ENCODE measurements at regions not wholly inside any gene's neighbourhood (a gene's known extent, or its start where the extent isn't known, plus 50 kb on each side); places are given as distances from the start of the nearest gene placed in this dataset.
"Not testable (repeated sequence)": the region's sequence is repeated elsewhere in the genome, so short reads cannot be mapped to it uniquely, and the experiment has no call there.

DNA sequence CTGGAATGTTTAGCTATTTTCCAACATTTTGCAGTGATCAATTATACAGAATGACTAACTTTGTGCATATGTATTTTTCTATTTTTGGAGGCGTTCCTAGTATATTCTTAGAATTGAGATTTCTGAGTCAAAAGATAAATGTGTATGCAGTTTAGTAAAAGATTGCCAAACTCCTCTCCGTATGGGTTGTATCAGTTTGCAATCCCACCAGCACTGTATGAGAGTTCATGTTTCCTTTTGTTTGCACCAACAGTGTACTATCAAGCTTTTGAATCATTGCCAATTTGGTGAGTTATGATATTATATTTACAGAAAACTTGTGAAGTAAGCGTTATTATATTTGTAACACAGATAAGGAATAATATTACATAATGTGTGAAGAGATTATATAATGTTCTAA, 658.7 kb downstream of the JRKL start:
- no peak for DNase-seq

DNA sequence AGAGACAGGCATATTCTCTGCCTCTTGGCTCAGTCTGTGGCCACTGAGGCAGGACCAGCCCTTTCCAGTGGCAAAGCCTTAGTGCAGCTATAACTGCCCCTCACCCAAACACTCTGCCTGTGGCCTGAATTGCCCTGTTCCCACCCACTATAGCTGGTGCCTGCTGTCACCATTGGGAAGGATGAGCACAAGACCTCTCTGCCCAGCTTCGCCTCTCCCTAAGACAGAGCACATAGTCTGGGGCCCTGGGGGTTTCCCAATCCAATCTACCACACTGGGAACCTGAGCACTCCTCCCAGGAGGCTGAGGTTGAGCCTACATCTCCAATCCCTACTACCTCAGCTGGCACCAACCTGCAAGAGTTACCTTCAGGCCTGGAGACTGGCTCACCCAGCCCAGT, 670.4 kb downstream of the JRKL start:
- DNase-seq: no peak

DNA sequence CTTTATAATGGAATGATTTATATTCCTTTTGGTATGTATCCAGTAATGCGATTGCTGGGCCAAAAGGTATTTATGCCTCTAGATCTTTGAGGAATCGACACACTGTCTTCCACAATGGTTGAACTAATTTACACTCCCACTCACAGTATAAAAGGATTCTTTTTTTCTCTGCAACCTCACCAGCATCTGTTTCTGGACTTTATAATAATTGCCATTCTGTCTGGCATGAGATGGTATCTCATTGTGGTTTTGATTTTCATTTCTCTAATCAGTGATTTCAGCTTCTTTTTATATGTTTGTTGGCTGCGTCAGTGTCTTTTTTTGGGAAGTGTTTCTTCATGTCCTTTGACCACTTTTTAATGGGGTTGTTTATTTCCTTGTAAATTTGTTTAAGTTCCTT, 679.3 kb downstream of the JRKL start:
- no peak for DNase-seq

DNA sequence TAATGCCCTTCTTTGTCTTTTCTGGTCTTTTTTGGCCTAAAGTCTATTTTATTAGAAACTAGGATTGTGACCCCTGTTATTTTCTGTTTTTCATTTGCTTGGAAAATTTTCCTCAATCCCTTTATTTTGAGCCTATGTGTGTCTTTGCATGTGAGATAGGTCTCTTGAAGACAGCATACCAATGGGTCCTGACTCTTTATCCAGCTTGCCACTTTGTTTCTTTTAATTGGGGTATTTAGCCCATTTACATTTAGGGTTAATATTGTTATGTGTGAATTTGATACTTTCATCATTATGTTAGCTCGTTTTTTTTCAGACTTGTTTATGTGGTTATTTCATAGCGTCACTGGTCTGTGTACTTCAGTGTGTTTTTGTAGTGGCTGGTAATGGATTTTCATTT, 682.6 kb downstream of the JRKL start:
- no peak for DNase-seq

DNA sequence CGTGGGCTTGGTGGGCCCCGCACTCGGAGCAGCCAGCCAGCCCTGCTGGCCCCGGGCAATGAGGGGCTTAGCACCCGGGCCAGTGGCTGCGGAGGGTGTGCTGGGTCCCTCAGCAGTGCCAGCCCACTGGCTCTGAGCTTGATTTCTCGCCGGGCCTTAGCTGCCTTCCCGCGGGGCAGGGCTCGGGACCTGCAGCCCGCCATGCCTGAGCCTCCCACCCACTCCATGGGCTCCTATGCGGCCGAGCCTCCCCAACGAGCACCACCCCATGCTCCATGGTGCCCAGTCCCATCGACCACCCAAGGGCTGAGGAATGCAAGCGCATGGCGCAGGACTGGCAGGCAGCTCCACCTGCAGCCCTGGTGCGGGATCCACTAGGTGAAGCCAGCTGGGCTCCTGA, 686.9 kb downstream of the JRKL start:
- not testable (repeated sequence) for DNase-seq

DNA sequence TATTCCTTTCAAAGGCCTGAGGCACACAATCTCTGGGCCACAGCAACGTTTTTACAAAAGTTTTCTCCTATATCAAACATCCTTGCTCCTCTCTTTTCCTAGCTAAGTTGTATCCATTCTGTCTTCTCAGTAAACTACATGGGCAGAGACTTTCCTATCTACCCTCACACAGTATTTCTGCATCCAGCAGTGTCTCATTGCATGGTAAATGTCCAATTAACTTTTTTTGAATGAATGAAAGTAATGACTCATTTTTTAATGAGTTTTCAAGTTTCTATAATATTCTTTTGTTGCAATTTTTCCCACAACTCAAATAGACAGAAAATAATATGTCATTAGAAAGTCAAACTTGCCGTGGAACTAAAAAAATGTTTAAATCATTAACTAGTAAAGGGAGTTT, 688.6 kb downstream of the JRKL start:
- no peak for DNase-seq

DNA sequence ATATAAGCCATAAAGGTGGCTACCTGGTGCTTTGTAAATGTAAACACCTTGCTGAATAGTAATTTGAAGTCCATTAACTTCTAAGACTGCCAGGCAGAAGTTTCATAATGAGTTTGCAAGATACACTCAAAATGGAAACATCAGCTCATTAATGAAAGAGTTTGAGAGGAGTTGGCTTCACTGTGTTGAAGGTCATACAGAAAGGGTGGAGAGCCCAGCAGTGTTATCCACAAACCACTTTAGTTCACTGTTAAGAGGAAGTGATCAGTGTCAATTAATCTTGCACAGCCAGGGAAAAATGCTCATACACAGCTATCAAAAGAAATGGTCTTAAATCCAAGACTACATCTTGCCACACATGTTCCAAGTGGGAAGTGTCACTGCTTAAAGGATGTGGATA, 689.4 kb downstream of the JRKL start:
- no peak for DNase-seq

DNA sequence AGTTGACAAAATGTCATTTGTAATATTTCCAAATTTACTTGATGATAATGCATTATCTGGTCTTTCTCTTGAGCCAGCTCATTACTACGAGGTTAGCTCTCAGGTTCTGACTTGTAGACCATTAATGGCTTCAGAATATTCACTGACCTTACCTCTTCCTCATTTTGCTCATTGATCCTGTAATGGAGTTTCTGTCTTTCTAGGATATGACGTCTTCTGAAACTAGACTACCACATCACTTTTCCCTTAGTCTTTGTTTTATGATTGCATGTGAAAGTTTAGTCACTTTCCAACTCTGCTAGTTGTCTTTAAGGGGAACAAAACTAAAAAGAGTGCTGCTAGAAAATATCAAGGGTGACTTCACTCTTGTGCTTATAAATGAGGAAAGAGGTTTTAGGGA, 697.6 kb downstream of the JRKL start:
- DNase-seq: no peak

DNA sequence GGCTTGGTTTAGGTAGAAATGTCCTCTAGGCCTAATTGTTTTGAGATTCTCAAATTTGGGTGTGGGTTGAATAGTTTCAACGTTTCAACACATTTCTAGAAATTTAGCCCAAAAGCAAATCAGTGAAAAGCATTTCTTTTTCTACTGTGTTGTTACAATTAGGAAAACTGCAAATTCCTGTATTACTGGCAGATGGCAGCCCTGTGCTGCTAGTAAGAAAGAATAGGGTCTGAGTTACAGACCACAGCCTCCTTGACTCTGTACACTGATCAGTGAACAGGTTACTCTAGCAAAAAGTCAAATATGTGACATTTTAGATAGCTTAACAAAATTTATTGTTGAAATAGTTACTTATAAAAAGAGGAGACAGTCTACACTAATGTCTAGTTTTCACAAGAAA, 703.0 kb downstream of the JRKL start:
- DNase-seq: no peak

DNA sequence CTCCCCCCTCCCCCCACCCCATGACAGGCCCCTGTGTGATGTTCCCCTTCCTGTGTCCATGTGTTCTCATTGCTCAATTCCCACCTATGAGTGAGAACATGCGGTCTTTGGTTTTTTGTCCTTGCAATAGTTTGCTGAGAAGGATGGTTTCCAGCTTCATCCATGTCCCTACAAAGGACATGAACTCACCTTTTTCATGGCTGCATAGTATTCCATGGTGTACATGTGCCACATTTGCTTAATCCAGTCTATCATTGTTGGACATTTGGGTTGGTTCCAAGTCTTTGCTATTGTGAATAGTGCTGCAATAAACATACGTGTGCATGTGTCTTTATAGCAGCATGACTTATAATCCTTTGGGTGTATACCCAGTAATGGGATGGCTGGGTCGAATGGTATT, 712.4 kb downstream of the JRKL start:
- DNase-seq: not testable (repeated sequence)

DNA sequence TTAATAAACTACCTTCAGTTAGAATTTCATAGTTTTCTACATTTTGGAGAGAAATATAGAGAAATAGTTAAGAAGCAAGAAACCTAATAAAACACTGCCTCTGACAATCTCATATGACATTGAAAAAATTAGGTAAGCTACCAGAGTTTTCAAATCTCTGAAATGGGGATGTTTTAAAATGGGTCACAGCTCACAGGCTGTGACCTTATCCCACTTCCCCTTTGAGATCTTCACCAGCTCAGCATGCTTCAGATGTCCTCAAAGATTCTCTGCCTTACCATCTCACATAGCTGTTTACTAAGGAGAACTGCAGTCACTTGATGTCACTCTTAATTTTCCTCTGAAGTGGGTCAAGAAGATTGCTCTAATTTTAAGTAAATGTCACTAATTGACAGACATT, 717.8 kb downstream of the JRKL start:
- no peak for DNase-seq

DNA sequence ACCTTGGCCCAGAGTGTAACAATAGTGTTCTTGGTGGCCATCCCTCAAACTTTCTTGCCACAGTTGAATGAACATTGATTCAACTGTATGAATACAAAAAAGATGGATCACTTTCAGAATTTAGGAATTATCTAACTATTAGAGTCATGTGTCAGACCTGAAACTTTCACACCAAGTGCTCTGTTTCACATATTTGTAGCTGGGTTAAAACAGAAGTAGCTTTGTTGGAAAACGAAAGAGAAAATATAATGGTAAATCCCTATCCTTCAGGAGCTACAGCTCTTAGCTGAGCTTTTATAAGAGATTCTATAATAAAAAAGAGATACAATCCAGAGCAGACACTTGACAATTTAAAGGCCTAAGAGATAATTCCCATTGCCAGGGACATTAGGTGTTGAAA, 719.3 kb downstream of the JRKL start:
- DNase-seq: no peak

DNA sequence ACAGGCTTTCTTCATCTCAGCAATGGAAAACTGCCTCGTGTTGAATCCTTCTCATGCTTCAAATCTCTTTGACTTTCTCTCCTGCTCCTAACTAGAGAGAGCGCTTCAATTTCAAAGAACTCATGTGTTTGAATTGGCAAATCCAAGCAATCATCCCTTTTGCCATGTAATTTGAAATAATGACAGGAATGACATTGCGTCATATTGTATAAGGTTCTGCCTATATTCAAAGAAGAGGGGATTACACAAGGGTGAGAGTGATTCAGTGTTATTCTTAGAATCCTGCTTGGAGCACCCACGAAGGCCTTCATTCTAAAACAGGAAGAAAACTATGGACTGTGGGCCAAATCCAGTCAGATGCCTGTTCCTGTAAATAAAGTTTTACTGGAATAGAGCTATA, 720.6 kb downstream of the JRKL start:
- no peak for DNase-seq

DNA sequence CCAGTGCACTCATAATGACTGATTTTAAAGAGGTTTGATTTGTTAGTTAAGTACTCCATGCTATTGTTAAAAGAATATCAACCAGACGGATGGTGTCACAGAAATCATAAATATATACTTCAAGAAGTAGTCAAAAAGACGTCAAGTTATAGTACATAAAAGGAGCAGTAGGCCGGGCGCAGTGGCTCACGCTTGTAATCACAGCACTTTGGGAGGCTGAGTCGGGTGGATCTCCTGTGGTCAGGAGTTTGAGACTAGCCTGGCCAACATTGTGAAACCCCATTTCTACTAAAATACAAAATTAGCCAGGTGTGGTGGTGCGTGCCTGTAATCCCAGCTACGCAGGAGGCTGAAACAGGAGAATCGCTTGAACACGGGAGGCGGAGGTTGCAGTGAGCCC, 721.7 kb downstream of the JRKL start:
- no peak for DNase-seq

DNA sequence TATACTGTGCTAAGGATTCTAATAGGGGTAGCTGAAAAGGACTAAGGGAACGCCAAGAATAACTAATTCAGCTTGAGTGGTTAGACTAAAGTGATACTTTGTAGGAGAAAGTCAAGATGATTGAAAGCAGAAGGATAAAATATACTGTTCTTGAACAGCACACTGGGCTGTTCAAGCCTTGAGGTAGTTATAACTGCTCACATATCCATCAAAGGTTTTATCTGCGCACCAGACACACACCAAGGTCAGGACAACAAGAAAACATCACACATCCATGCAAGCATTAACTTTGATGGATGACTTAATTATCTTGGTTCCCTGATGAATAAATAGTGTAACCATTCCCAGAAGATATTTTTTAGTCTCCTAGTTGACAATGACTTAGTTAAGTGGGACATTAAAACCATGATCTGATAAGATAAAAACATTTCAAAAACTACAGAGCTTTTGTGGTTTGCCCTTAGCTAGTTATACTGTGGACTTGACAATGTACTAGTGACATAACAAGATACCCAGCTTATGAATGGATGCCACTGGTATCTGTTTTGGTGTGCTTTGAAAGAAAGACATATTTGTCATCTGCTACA, 728.9 kb downstream of the JRKL start:
- no peak for DNase-seq

DNA sequence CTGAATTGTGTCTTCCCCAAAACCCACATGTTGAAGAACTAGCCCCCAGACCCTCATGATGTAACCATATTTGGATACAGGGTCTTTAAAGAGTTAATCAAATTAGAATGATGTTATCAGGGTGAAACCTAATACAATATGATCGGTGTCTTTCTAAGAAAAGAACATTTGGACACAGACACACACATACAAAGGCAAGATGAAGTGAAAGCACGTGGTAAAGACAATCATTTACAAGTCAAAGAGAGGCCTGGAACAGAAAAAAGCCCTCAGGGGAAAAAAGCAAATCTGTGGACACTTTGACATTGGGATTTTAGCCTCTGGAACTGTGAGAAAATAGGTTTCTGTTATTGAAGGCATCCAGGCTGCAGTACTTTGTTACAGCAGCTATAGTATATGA, 733.4 kb downstream of the JRKL start:
- no peak for DNase-seq

DNA sequence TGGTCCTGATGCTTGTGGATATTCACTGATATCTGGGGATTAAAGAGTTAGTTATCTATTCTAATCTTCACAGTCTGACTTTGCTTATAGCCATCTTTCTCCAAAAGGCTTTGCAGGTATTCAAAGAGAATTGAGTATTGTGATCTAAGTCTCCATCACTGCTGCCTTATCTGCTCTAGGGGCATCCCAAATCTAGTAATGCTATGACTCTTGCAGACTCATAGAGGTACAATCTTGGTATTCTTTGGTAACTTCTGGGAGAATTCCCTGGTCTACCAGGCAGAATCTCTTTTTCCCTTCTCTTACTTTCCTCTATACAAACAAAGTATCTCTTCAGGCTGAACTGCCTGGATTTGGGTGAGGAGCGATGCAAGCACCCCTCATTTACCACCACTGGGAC, 746.3 kb downstream of the JRKL start:
- no peak for DNase-seq

DNA sequence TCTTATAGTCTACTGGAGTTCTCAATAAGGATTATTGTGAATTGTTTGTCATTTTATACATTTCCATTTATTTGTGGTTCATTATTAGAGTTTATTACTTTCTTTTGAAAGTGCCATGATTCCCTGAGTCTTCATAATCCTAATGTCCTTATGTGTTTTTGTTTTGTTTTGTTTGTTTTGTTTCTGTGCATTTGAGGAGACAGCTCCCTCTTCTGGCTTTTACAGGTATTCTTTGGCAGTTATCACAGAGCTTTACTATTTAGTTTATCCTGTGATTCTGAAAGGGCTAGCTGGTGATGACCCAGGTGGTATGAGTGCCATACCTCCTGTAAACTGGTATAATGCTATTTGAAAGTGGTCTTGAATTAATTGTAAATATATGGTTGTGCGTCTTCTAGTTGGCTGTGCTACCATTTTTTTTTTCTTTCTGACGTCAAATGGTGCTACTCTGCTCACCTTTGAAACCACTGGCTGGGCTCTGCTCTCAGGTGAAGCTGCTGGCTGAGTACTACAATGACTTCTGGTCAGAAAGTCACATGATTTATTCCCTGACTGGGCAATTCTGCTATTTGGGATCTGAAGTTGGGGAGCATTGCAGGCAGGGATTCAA, 751.2 kb downstream of the JRKL start:
- DNase-seq: peak; percentile 24

DNA sequence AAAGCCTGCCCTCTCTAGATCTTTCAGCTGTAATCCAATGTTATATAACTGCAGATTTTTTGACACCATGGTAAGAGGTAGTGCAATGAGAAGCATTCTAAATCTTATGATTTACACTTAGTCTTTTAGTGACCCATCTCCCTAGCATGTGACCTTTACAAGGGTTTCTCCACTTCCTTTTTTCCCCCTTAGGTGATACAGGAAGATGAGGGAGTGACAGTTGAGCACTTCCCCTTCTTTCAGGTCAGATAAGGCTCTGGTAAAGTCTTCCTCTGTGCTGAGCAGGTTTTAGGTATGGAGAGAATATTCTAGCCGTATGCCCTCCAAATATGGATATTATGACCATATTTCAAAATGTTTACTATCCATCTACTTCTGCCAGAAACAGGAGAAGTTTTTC, 753.6 kb downstream of the JRKL start:
- DNase-seq: no peak

DNA sequence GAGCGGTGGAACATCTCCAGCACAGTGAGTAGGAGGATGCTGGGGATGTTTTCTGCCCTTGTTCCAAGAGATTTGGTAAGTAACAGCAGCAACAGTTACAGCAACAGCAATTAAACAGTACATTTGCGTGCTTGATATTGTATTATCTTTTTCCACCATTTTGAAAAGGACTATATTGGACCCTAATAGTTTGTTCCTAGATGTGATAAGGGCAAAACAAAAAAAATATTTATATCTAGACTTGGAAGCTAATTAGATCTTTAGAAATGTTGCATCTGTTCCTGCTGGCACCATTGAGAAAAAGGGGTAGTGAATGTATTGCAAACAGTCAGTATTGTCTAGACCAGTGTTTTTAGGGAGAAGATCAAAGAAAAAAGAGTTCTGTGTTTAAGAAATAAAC, 759.9 kb downstream of the JRKL start:
- no peak for DNase-seq

DNA sequence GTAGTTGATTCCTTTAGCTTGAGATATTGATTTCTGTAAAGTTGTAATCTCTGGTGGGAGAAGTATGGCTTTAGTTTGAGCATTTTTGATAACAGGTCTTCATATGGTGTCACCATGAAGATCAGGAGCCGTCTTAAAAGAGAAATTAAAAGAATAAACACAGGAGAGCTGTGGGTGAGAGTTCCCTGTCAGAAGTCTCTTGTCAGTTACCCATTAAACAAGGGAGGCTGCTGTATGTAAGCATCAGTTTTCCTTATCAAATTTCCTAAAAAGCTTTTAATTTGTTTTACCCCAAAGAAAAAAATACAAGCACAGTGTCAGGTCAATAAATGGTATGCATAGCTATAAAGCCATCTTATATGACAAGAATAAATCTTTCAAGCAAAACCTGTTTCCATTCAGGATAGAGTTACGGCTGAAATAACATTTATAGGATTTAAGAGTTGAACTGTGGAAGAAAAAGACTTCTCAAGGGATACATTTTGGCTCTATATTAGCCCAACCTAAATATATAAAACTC, 767.5 kb downstream of the JRKL start:
- DNase-seq: no peak

DNA sequence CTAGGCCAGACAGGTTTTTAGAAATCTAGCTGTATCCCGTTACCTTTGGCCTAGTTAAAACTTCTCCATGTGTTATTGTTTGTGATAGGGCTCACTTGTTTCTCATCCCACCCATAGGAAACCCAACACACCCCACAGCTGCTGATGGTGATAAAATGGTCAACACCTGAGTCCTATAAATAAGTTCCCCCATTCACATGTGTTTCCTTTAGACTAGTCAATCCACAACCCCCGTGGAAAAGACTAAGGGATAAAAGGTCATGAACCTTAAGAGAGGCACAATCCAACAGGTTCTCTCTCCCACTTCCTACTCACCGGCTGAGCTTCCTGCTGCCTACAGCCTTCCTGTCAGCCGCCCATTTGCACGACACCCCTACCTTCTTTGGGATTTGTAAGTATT, 768.4 kb downstream of the JRKL start:
- no peak for DNase-seq

DNA sequence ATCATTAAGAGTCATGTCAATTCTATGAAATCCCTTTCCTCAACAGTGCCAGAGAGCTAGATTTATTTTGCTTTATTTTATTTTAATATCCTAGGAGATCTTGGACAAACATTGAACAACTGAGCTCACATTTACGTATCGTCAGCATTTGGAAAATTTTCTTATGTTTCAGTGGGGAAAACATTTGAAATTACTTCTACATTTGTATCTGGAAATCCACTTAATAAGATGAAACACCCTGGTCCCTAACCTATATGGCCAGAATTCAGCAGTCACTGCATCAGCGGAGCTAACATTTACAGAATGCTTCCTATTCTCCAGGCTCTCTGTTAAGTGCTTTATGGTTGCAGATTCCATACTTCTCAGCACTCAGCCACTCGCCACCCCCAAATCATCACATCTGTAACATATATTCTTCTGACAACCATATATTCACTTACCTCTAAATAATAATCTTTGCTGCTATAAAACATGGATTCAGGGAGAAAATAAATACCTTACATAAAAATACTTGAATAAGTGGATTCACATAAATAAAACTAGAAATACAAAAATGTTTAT, 773.9 kb downstream of the JRKL start:
- DNase-seq: no peak

DNA sequence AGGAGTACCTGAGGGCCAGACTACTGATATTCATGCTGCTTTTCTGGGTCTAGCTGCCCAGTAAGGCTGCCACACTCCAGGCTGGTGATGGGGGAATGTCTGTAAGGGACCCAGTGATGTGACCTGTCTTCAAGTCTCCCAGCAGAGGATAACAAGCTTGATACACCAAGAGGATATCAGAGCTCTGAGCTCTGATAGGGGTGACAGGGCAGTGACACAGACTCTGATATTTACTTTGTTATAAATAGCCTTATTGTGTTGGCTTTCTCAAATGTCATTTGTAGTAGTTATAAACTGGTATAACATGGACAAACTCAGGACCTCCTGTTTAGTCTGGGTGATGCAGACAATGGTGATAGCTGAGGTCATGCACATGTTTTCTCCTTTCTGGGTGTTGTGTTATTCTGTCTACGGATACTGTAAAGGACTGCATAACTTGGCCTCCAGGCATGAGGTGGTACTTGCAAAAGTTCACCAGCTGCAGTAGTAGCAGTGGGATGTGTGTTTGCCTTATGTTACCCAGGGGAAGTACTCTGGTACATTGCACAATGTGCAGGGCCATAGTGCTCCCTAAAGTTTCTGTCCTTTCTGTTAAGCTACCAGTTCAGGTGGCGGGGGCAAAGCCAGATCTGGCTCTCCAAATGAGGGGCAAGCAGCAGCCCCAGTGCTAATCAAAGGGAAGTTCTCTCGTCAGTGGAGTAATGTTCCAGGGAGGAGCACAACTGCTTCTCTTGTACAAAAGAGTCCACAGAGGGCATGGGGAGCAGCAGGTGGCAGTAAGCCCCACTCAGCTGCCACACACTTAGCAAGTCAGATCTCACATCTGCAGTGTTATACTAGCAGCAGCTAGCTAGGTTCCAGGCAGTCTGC, 812.2 kb downstream of the JRKL start:
- DNase-seq: no peak

All from hematopoietic multipotent progenitor cell treated with erythropoietin and hydrocortisone succinate and interleukin-3 and kit ligand, for 6 days (in vitro differentiated cells).